ENCODE measurements at regions not wholly inside any gene's neighbourhood (a gene's known extent, or its start where the extent isn't known, plus 50 kb on each side); places are given as distances from the start of the nearest gene placed in this dataset.

DNA sequence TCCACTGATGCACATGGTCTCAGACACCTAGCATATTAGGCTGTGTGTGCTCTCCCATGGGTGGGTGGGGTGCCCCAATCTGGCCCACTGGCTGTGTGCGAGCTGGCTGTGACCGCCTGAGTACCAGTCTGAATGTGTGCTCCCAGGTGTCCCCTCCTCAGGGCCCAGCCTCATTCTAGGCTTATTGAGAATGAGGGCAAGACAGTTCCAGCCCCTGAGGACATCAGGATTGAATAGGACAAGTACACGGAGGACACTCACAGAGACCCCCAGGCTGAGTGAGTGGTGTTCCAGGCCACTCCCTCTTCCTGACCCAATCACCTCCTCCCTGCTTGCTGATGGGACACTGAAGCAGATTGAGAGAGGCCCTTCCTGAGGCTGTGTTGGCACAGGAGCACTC lies 116.1 kb upstream of the RAB6C start:
- TF ChIP-seq, protein P1, sequence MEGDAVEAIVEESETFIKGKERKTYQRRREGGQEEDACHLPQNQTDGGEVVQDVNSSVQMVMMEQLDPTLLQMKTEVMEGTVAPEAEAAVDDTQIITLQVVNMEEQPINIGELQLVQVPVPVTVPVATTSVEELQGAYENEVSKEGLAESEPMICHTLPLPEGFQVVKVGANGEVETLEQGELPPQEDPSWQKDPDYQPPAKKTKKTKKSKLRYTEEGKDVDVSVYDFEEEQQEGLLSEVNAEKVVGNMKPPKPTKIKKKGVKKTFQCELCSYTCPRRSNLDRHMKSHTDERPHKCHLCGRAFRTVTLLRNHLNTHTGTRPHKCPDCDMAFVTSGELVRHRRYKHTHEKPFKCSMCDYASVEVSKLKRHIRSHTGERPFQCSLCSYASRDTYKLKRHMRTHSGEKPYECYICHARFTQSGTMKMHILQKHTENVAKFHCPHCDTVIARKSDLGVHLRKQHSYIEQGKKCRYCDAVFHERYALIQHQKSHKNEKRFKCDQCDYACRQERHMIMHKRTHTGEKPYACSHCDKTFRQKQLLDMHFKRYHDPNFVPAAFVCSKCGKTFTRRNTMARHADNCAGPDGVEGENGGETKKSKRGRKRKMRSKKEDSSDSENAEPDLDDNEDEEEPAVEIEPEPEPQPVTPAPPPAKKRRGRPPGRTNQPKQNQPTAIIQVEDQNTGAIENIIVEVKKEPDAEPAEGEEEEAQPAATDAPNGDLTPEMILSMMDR (IDR thresholded peaks at IDR 0.05; ENCODE audit: low read length, missing control alignments) = no peak
- H3K4me3 ChIP-seq (replicated peaks; ENCODE audit: low read depth, low read length) = no peak overlapping the region
- no peak for DNase-seq (ENCODE audit: low read depth)

DNA sequence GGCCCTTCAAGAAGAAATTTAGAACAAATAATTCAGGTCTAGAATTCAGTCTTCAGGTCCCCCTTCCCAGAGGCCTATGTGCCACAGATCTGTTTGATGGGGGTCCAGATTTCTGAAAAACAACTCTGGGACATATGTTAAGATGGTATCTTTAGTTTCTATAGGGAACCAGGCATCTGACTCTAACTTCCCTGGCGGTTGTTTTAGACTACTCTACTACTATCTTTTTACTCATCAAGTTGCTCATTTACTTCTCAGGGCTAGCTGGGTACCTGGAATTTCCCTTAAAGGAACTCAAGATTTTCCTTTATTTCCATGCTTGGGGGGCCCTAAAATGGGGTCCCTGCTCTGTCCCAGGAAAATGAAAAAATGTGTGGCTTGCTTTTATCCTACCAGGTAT lies 114.7 kb upstream of the RAB6C start:
- DNase-seq (ENCODE audit: low read depth) = no peak
- TF ChIP-seq, protein P1 (IDR thresholded peaks at IDR 0.05; ENCODE audit: low read length, missing control alignments) = no peak
- H3K4me3 ChIP-seq (replicated peaks; ENCODE audit: low read depth, low read length) = no peak overlapping the region

DNA sequence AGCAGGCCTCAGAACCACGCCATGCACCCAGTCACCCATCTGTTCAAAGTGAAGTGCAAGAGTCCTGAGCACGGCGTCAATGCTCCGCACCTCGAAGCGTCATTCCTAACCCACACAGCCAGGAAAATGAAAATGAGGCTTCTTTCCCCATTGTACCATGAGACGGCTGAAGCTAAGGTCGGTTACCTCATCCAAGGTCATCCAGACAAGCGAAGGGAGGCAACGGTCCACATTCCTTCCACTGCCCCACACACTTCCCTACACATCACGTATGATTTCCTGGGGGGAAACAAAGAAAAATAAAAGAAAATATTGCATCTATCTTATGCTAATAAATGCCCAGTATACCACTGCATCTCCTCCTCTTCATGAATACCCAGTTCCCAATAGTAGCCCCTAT lies 113.5 kb upstream of the RAB6C start:
- TF ChIP-seq, protein P1 (IDR thresholded peaks at IDR 0.05; ENCODE audit: low read length, missing control alignments) = no peak
- no peak for DNase-seq (ENCODE audit: low read depth)

DNA sequence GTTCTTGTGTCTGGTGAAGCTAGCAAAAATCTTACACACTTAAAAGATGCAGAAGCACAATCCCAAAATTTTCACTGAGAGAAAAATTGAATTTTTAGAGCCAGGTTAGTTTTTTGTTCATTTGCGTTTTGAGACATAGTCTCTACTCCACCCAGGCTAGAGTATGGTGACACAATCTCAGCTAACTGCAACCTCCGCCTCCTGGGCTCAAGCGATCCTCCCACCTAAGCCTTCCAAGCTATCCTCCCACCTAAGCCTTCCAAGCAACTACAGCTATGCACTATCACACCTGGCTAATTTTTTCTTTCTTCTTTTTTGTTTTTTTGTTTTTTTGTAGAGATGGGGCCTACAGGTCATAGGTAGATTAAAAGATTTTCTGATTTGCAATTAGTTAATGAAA lies 113.1 kb upstream of the RAB6C start:
- TF ChIP-seq, protein P1 (IDR thresholded peaks at IDR 0.05; ENCODE audit: low read length, missing control alignments) = no peak
- DNase-seq (ENCODE audit: low read depth) = no peak
- no peak overlapping the region for H3K4me3 ChIP-seq (replicated peaks; ENCODE audit: low read depth, low read length)

More for the DNA sequence above, 113.5 kb upstream of the RAB6C start:
- no peak overlapping the region for H3K4me3 ChIP-seq (replicated peaks; ENCODE audit: low read depth, low read length)

DNA sequence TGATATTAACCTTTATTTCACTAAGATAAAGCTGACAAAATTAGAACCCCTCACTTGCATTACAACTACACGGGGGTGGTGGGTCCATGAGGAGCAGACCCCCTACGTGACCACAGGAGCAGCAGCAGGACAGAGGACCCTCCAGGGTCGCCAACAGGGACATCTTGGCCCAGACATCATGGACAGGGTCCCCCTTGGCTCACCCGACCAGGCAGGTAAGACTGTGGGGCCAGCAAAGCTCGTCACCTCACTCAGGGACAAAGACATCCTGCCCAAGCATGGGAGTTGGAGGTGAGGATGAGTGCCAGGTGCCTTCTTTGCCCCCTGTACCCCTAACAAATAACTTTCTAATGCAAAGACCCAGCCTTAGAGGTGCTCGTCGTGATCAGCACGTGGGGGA lies 111.3 kb upstream of the RAB6C start:
- TF ChIP-seq, protein P1 (IDR thresholded peaks at IDR 0.05; ENCODE audit: low read length, missing control alignments) = no peak
- H3K4me3 ChIP-seq (replicated peaks; ENCODE audit: low read depth, low read length) = no peak overlapping the region
- DNase-seq (ENCODE audit: low read depth) = no peak

DNA sequence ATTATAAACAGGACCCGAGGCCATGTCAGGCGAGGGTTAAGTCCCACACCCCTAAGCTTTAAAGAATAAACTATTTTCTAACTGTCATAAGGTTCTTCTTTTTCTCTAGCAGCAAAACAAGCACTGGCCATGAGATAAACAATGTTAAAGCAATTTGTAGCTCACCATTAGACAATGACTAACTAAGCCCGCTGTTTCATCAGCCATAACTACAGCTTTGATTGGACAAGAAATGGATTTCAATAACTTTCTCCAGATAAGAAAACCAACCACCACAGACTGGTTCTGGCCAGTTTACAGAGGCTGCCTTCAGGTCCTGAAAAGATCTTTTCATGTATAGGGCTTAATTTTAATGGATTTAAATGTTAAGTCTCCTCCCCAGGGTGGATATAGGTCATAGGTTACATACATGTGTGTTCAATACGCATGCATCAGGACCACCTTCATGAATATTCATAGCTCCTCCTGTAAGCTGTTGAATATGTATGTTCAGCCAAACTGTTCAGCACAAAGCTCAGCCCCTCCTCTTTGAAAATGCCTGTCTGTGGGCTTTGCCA lies 108.7 kb upstream of the RAB6C start:
- H3K4me3 ChIP-seq (replicated peaks; ENCODE audit: low read depth, low read length) = no peak overlapping the region
- TF ChIP-seq, protein P1 (IDR thresholded peaks at IDR 0.05; ENCODE audit: low read length, missing control alignments) = no peak
- DNase-seq (ENCODE audit: low read depth) = no peak

DNA sequence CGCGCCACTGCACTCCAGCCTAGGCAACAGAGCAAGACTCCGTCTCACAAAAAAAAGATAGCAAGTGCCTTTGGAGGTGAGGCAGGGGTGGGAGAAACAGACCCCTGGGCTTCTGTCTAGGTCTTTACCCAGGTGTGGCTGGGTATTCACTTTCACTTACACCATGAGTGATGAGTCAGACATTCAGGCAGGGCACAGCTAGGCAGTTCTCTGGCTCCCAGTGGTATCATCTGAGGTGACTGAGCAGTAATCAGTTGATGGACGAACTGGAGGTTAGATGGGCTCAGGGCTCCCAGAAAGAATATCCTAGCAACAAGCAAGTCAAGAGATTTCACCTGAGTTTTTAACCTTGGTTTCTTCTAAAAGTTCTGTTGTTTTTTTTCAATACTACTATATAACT lies 107.0 kb upstream of the RAB6C start:
- H3K4me3 ChIP-seq (replicated peaks; ENCODE audit: low read depth, low read length) = no peak overlapping the region
- TF ChIP-seq, protein P1 (IDR thresholded peaks at IDR 0.05; ENCODE audit: low read length, missing control alignments) = no peak
- no peak for DNase-seq (ENCODE audit: low read depth)
